HepG2 (cell line): ENCODE measurements at regions not wholly inside any gene's neighbourhood (a gene's known extent, or its start where the extent isn't known, plus 50 kb on each side); places are given as distances from the start of the nearest gene placed in this dataset.

ENCODE experiments used
- ATAC-seq: fragments of 200-7000 bp; cut with Tn5 transposase; 3 replicates; pipeline ENCODE4 v1.9.1; 2020; ENCODE audit warnings: mild to moderate bottlenecking, moderate library complexity
- BruUV-seq: library from RNA; stranded (reverse); fragments of 400-500 nt; replicated peaks from 2 replicates; lab custom pipeline; 2021; lab: Mats Ljungman, UMichigan
- CTCF ChIA-PET: fragments of 300-600 bp; formaldehyde crosslinking; extraction: SDS; loops from one replicate; lab custom pipeline; 2021; ENCODE audit warnings: low total read pairs, inconsistent platforms, low intra/inter-chr PET ratio; lab: Yijun Ruan, JAX
- POLR2A ChIA-PET: fragments of 350-600 bp; sonication (Branson Sonifier 250); formaldehyde crosslinking; loops from one replicate; lab custom pipeline; 2020; ENCODE audit warnings: antibody characterized with exemption, inconsistent platforms; lab: Yijun Ruan, JAX
- DNase-seq: peaks from one replicate; pipeline ENCODE4 v3.0.0-alpha.2; 2015; ENCODE audit warnings: low spot score
- FAIRE-seq: peaks from 3 replicates; lab custom pipeline; 2011; peaks lifted over from hg19 to GRCh38; lab: Jason Lieb, UNC
- H2AFZ ChIP-seq: one replicate; pipeline ENCODE4 v1.6.1; 2011; ENCODE audit warnings: low read length, inconsistent platforms
- H3K27ac ChIP-seq: fragments of 300-600 bp; 3 replicates; pipeline ENCODE4 v1.8.0; 2011; ENCODE audit warnings: mixed run types, mild to moderate bottlenecking, mixed read lengths, low read length, inconsistent platforms; ENCODE audit not compliant: insufficient read depth; ENCODE audit errors: extremely low read length
- H3K27me3 ChIP-seq, 2 experiments: fragments of 200-600 bp in 1 of 2; 2 replicates in 1 of 2; 3 replicates in 1 of 2; pipeline versions ENCODE4 v1.6.0 to v1.8.0; 2011; ENCODE audit warnings: low read length in 2 of 2, mild to moderate bottlenecking in 2 of 2, moderate library complexity in 2 of 2, inconsistent platforms in 1 of 2; ENCODE audit not compliant: insufficient read depth in 2 of 2, control insufficient read depth in 1 of 2
- H3K36me3 ChIP-seq, 2 experiments: fragments of 200-600 bp in 1 of 2; replicated peaks in 1 of 2; 2 replicates in 1 of 2; 3 replicates in 1 of 2; pipeline versions ENCODE4 v1.5.1 to v1.8.0; 2011; ENCODE audit warnings: low read length in 2 of 2, inconsistent platforms in 1 of 2; ENCODE audit not compliant: insufficient read depth in 2 of 2, control insufficient read depth in 1 of 2
- H3K4me1 ChIP-seq: 2 replicates; pipeline ENCODE4 v1.5.1; 2012; ENCODE audit warnings: low read length, inconsistent platforms; ENCODE audit not compliant: insufficient read depth
- H3K4me2 ChIP-seq: 2 replicates; pipeline ENCODE4 v1.6.0; 2011; ENCODE audit warnings: low read depth, low read length, inconsistent platforms
- H3K4me3 ChIP-seq, 3 experiments: fragments of 200-600 bp in 1 of 3; sonication (generic), shearing (Covaris generic) in 1 of 3; replicated peaks in 1 of 3; 2 replicates each; pipeline ENCODE4 v1.5.1; 2011 to 2016; ENCODE audit warnings: low read length in 3 of 3, inconsistent platforms in 2 of 3, low read depth in 2 of 3, mild to moderate bottlenecking in 2 of 3, control low read depth in 1 of 3, mixed read lengths in 1 of 3; ENCODE audit not compliant: insufficient read depth in 1 of 3
- H3K79me2 ChIP-seq: one replicate; pipeline ENCODE4 v1.6.1; 2011; ENCODE audit warnings: low read length, inconsistent platforms; ENCODE audit not compliant: insufficient read depth
- H3K9ac ChIP-seq: 2 replicates; pipeline ENCODE4 v1.6.0; 2011; ENCODE audit warnings: mild to moderate bottlenecking, low read depth, low read length, inconsistent platforms; ENCODE audit not compliant: insufficient read depth
- H3K9me3 ChIP-seq: 2 replicates; pipeline ENCODE4 v1.5.1; 2012; ENCODE audit warnings: mild to moderate bottlenecking, low read length
- H4K20me1 ChIP-seq: 2 replicates; pipeline ENCODE4 v1.6.0; 2011; ENCODE audit warnings: inconsistent platforms, mild to moderate bottlenecking, low read length, moderate library complexity; ENCODE audit not compliant: insufficient read depth
- ISL2 ChIP-seq: sonication (generic); formaldehyde crosslinking; IDR thresholded peaks from 2 replicates; pipeline ENCODE4 v1.5.0; 2020; ENCODE audit warnings: missing genetic modification reagents
- PLRG1 ChIP-seq: fragments of 450-650 bp; conservative IDR thresholded peaks from 2 replicates; pipeline ENCODE4 v1.6.1; 2016
- SIX1 ChIP-seq: sonication (generic); formaldehyde crosslinking; IDR thresholded peaks from 2 replicates; pipeline ENCODE4 v1.4.0; 2020; ENCODE audit warnings: missing genetic modification reagents, borderline replicate concordance
- TOE1 ChIP-seq: sonication (generic); formaldehyde crosslinking; IDR thresholded peaks from 2 replicates; pipeline ENCODE4 v1.4.0; 2020; ENCODE audit warnings: mild to moderate bottlenecking, missing genetic modification reagents
- ZMYM4 ChIP-seq: sonication (generic); formaldehyde crosslinking; IDR thresholded peaks from 2 replicates; pipeline ENCODE4 v1.8.1; 2023; ENCODE audit warnings: mild to moderate bottlenecking, missing genetic modification reagents
- ZNF296 ChIP-seq: sonication (generic); formaldehyde crosslinking; conservative IDR thresholded peaks from 2 replicates; pipeline ENCODE4 v1.5.0; 2020; ENCODE audit warnings: mild to moderate bottlenecking, missing genetic modification reagents
- ZNF446 ChIP-seq: sonication (generic); formaldehyde crosslinking; IDR thresholded peaks from 2 replicates; pipeline ENCODE4 v1.5.0; 2020; ENCODE audit warnings: mild to moderate bottlenecking, missing genetic modification reagents
- ZNF841 ChIP-seq: sonication (generic); formaldehyde crosslinking; IDR thresholded peaks from 2 replicates; pipeline ENCODE4 v1.8.1; 2023; ENCODE audit warnings: missing genetic modification reagents, borderline replicate concordance
- whole genome bisulfite sequencing: methylation state at CpG from one replicate; pipeline ENCODE4 v1.1.6; 2017; ENCODE audit warnings: low lambda C conversion rate; 5-methylcytosine and 5-hydroxymethylcytosine counted together
- in situ Hi-C: cut with HindIII; loops from 2 replicates; pipeline ENCODE4 v1.10.0; 2017; ENCODE audit warnings: low pct_unique_long_range_greater_than_20kb; ENCODE audit not compliant: extremely low pct_ligation_motif_present
- intact Hi-C: fragments of 100-400 bp; cut with micrococcal nuclease; formaldehyde crosslinking; loops from one replicate; pipeline ENCODE4 v1.10.0; 2022; ENCODE audit not compliant: unreplicated experiment
- TF ChIP-seq, protein P1 (sequence below): sonication (generic); formaldehyde crosslinking; IDR thresholded peaks from 2 replicates; pipeline ENCODE4 v1.5.0; 2020; ENCODE audit warnings: missing genetic modification reagents, mild to moderate bottlenecking, borderline replicate concordance
- TF ChIP-seq, protein P2 (sequence below): sonication (generic); formaldehyde crosslinking; IDR thresholded peaks from 2 replicates; pipeline ENCODE4 v1.4.0; 2020; ENCODE audit warnings: mild to moderate bottlenecking, missing genetic modification reagents
- TF ChIP-seq, protein P3 (sequence below): fragments of 450-650 bp; IDR thresholded peaks from 2 replicates; pipeline ENCODE4 v1.6.1; 2016
- TF ChIP-seq, protein P4 (sequence below): sonication (generic); formaldehyde crosslinking; IDR thresholded peaks from 2 replicates; pipeline ENCODE4 v1.4.0; 2020; ENCODE audit warnings: missing genetic modification reagents

DNA sequence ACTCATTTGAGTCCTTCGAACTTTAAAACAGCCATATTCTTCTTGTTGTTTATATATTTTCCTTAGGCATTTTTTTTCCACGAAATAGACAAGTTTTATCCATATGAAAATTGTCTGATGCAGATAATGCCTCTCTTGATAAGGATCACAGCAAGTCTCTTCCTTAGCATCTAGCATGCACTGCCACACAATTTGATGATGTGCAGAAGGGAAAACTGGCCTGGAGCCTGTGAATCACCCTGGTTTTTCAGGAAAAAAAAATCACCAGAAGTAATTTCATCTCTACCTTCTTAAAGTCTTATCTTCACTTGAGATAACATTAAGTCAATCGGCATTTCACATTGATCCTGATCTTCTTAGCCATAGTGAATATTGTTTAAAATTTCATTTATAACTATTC, 199.8 kb downstream of the TENT5A start:
- ChIA-PET CTCF (no interaction called here), POLR2A (no interaction called here)
- no peaks in the 10 kb centered on the region for H3K9me3 ChIP-seq
- H3K27me3 ChIP-seq, result no peaks in the 10 kb centered on the region
- FAIRE-seq, result no peak
- in situ Hi-C loops, result no loop called here
- H4K20me1 ChIP-seq, result no peaks in the 10 kb centered on the region
- intact Hi-C loops, result no loop called here
- DNase-seq, result no peak
- no peak for ATAC-seq
- no peaks in the 10 kb centered on the region for H3K36me3 ChIP-seq
- no peak overlapping the region for H2AFZ ChIP-seq
- H3K9ac ChIP-seq, result no peak overlapping the region
- H3K27ac ChIP-seq, result no peak overlapping the region
- no TSS peak for BruUV-seq
- H3K4me2 ChIP-seq, result no peak overlapping the region
- no peaks in the 10 kb centered on the region for H3K4me1 ChIP-seq
- no peak overlapping the region for H3K4me3 ChIP-seq
- WGBS, result 4% methylated on average over 3 of the region's 3 CpGs
- no peaks in the 10 kb centered on the region for H3K79me2 ChIP-seq
- TF ChIP-seq ZNF446 (CRISPR knock-in tag) (no peak), PLRG1 (no peak), ZNF841 (no peak), ZNF296 (CRISPR knock-in tag) (no peak), ISL2 (CRISPR knock-in tag) (no peak), ZMYM4 (CRISPR knock-in tag) (no peak), SIX1 (no peak), TOE1 (CRISPR knock-in tag) (no peak)
- TF ChIP-seq, protein P1, sequence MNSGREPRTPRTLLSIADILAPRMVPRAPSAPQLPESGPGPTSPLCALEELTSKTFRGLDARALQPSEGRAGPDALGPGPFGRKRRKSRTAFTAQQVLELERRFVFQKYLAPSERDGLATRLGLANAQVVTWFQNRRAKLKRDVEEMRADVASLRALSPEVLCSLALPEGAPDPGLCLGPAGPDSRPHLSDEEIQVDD (CRISPR knock-in tag), result no peak
- TF ChIP-seq, protein P2, sequence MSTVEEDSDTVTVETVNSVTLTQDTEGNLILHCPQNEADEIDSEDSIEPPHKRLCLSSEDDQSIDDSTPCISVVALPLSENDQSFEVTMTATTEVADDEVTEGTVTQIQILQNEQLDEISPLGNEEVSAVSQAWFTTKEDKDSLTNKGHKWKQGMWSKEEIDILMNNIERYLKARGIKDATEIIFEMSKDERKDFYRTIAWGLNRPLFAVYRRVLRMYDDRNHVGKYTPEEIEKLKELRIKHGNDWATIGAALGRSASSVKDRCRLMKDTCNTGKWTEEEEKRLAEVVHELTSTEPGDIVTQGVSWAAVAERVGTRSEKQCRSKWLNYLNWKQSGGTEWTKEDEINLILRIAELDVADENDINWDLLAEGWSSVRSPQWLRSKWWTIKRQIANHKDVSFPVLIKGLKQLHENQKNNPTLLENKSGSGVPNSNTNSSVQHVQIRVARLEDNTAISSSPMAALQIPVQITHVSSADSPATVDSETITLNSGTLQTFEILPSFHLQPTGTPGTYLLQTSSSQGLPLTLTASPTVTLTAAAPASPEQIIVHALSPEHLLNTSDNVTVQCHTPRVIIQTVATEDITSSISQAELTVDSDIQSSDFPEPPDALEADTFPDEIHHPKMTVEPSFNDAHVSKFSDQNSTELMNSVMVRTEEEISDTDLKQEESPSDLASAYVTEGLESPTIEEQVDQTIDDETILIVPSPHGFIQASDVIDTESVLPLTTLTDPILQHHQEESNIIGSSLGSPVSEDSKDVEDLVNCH, result no peak
- TF ChIP-seq, protein P3, sequence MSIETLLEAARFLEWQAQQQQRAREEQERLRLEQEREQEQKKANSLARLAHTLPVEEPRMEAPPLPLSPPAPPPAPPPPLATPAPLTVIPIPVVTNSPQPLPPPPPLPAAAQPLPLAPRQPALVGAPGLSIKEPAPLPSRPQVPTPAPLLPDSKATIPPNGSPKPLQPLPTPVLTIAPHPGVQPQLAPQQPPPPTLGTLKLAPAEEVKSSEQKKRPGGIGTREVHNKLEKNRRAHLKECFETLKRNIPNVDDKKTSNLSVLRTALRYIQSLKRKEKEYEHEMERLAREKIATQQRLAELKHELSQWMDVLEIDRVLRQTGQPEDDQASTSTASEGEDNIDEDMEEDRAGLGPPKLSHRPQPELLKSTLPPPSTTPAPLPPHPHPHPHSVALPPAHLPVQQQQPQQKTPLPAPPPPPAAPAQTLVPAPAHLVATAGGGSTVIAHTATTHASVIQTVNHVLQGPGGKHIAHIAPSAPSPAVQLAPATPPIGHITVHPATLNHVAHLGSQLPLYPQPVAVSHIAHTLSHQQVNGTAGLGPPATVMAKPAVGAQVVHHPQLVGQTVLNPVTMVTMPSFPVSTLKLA, result no peak
- TF ChIP-seq, protein P4, sequence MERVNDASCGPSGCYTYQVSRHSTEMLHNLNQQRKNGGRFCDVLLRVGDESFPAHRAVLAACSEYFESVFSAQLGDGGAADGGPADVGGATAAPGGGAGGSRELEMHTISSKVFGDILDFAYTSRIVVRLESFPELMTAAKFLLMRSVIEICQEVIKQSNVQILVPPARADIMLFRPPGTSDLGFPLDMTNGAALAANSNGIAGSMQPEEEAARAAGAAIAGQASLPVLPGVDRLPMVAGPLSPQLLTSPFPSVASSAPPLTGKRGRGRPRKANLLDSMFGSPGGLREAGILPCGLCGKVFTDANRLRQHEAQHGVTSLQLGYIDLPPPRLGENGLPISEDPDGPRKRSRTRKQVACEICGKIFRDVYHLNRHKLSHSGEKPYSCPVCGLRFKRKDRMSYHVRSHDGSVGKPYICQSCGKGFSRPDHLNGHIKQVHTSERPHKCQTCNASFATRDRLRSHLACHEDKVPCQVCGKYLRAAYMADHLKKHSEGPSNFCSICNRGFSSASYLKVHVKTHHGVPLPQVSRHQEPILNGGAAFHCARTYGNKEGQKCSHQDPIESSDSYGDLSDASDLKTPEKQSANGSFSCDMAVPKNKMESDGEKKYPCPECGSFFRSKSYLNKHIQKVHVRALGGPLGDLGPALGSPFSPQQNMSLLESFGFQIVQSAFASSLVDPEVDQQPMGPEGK (CRISPR knock-in tag), result no peak
